Stimulated activated CD4-positive, alpha-beta T cell treated with anti-CD3 and anti-CD28 coated beads, TNF-alpha, amount 100 ng/mL, for 4 hours (primary cell): ENCODE measurements at regions not wholly inside any gene's neighbourhood (a gene's known extent, or its start where the extent isn't known, plus 50 kb on each side); places are given as distances from the start of the nearest gene placed in this dataset.

Experiments
- DNase-seq, 3 experiments: peaks; one replicate each; pipeline ENCODE4 v3.0.0-alpha.2; 2020; ENCODE audit warnings: low read depth in 3 of 3

GRCh38 chr20:1712634-1713624 lies 55.4 kb upstream of the SIRPG start:
- no peak for DNase-seq

- DNase-seq: no peak
These were observed 54.4 kb upstream of the SIRPG start for GRCh38 chr20:1711826-1712601.

- DNase-seq: no peak
These were observed 53.7 kb upstream of the SIRPG start for GRCh38 chr20:1711266-1711665.

- no peak for DNase-seq
These were observed 52.9 kb upstream of the SIRPG start for GRCh38 chr20:1710484-1710883.

- no peak for DNase-seq
These were observed 50.2 kb upstream of the SIRPG start for GRCh38 chr20:1707588-1708449.
